IMR-90 (cell line): ENCODE measurements at regions not wholly inside any gene's neighbourhood (a gene's known extent, or its start where the extent isn't known, plus 50 kb on each side); places are given as distances from the start of the nearest gene placed in this dataset.

Experiments used
- ATAC-seq: fragments of 200-7000 bp; cut with Tn5 transposase; 2 replicates; pipeline ENCODE4 v1.9.1; 2020; ENCODE audit warnings: low read depth, mild to moderate bottlenecking, moderate library complexity
- BruUV-seq: library from RNA; stranded (reverse); fragments of 400-500 nt; replicated peaks from 2 replicates; lab custom pipeline; 2021; lab: Mats Ljungman, UMichigan
- CTCF ChIA-PET: fragments of 300-600 bp; formaldehyde crosslinking; extraction: SDS; loops from one replicate; lab custom pipeline; 2021; ENCODE audit warnings: antibody characterized with exemption; lab: Yijun Ruan, JAX
- POLR2A ChIA-PET: fragments of 300-600 bp; sonication (Branson Sonifier 250); formaldehyde crosslinking; loops from one replicate; lab custom pipeline; 2022; ENCODE audit warnings: antibody characterized with exemption; ENCODE audit not compliant: unreplicated experiment; lab: Charles Lee
- DNase-seq: peaks from one replicate; pipeline ENCODE4 v3.0.0; 2013
- H2AFZ ChIP-seq: replicated peaks from 2 replicates; pipeline ENCODE3; 2013; ENCODE audit warnings: low read length, mild to moderate bottlenecking; ENCODE audit not compliant: poor library complexity
- H2AK5ac ChIP-seq: 2 replicates; pipeline ENCODE4 v1.6.1; 2013; ENCODE audit warnings: low read depth, low read length, inconsistent platforms
- H2AK9ac ChIP-seq: replicated peaks from 2 replicates; pipeline ENCODE3; 2013; ENCODE audit warnings: mild to moderate bottlenecking, low read depth, low read length, moderate library complexity; ENCODE audit not compliant: poor library complexity
- H2BK120ac ChIP-seq: 2 replicates; pipeline ENCODE4 v1.6.1; 2013; ENCODE audit warnings: low read depth, low read length, inconsistent platforms
- H2BK15ac ChIP-seq: 3 replicates; pipeline ENCODE4 v1.6.1; 2013; ENCODE audit warnings: low read depth, low read length, inconsistent platforms
- H2BK20ac ChIP-seq: 2 replicates; pipeline ENCODE4 v1.6.1; 2013; ENCODE audit warnings: low read depth, mild to moderate bottlenecking, inconsistent platforms, low read length, moderate library complexity
- H2BK5ac ChIP-seq: 2 replicates; pipeline ENCODE4 v1.6.1; 2013; ENCODE audit warnings: mild to moderate bottlenecking, low read depth, low read length, inconsistent platforms; ENCODE audit not compliant: poor library complexity, severe bottlenecking
- H3K14ac ChIP-seq: replicated peaks from 2 replicates; pipeline ENCODE4 v1.6.1; 2013; ENCODE audit warnings: low read depth, low read length, inconsistent platforms
- H3K18ac ChIP-seq: 2 replicates; pipeline ENCODE4 v1.6.1; 2013; ENCODE audit warnings: low read depth, low read length, control low read depth
- H3K23ac ChIP-seq: 2 replicates; pipeline ENCODE4 v1.6.1; 2013; ENCODE audit warnings: low read depth, low read length, inconsistent platforms
- H3K27ac ChIP-seq: 2 replicates; pipeline ENCODE4 v1.5.1; 2013; ENCODE audit warnings: mild to moderate bottlenecking, control low read depth, low read length; ENCODE audit not compliant: insufficient read depth
- H3K27me3 ChIP-seq: 2 replicates; pipeline ENCODE4 v1.6.1; 2013; ENCODE audit warnings: low read length; ENCODE audit not compliant: control insufficient read depth, insufficient read depth
- H3K36me3 ChIP-seq: 2 replicates; pipeline ENCODE4 v1.6.1; 2013; ENCODE audit warnings: low read length, mixed read lengths; ENCODE audit not compliant: control insufficient read depth, insufficient read depth
- H3K4ac ChIP-seq: 2 replicates; pipeline ENCODE4 v1.6.1; 2013; ENCODE audit warnings: low read depth, low read length, inconsistent platforms
- H3K4me1 ChIP-seq: 2 replicates; pipeline ENCODE4 v1.6.1; 2013; ENCODE audit warnings: low read length, mixed read lengths; ENCODE audit not compliant: control insufficient read depth, insufficient read depth
- H3K4me2 ChIP-seq: 2 replicates; pipeline ENCODE4 v1.6.1; 2013; ENCODE audit warnings: low read depth, mild to moderate bottlenecking, control low read depth, low read length, moderate library complexity
- H3K4me3 ChIP-seq: 2 replicates; pipeline ENCODE4 v1.5.1; 2013; ENCODE audit warnings: low read depth, mild to moderate bottlenecking, control low read depth, low read length, moderate library complexity; ENCODE audit not compliant: insufficient read depth
- H3K56ac ChIP-seq: 2 replicates; pipeline ENCODE4 v1.6.1; 2013; ENCODE audit warnings: low read length, inconsistent platforms; ENCODE audit not compliant: insufficient read depth; ENCODE audit errors: extremely low read depth
- H3K79me1 ChIP-seq, 2 experiments: 2 replicates each; pipeline ENCODE4 v1.6.1; 2013; ENCODE audit warnings: low read length in 2 of 2, inconsistent platforms in 1 of 2, low read depth in 1 of 2
- H3K9ac ChIP-seq: 2 replicates; pipeline ENCODE4 v1.6.1; 2013; ENCODE audit warnings: low read depth, low read length, control low read depth
- H3K9me1 ChIP-seq: 2 replicates; pipeline ENCODE4 v1.6.1; 2013; ENCODE audit warnings: low read length, inconsistent platforms; ENCODE audit not compliant: insufficient read depth
- H3K9me3 ChIP-seq: 2 replicates; pipeline ENCODE4 v1.6.1; 2013; ENCODE audit warnings: low read length; ENCODE audit not compliant: control insufficient read depth, insufficient read depth
- H4K20me1 ChIP-seq: 2 replicates; pipeline ENCODE4 v1.6.1; 2013; ENCODE audit warnings: low read length, inconsistent platforms; ENCODE audit not compliant: insufficient read depth
- H4K5ac ChIP-seq: 2 replicates; pipeline ENCODE4 v1.6.1; 2013; ENCODE audit warnings: mild to moderate bottlenecking, low read depth, low read length, control low read depth
- H4K8ac ChIP-seq, 2 experiments: 2 replicates each; pipeline ENCODE4 v1.6.1; 2013; ENCODE audit warnings: low read depth in 2 of 2, low read length in 2 of 2, control low read depth in 1 of 2, inconsistent platforms in 1 of 2
- H4K91ac ChIP-seq: 2 replicates; pipeline ENCODE4 v1.6.1; 2013; ENCODE audit warnings: low read depth, low read length, inconsistent platforms; ENCODE audit not compliant: insufficient read depth
- FOS ChIP-seq: fragments of 150-350 bp; IDR thresholded peaks from 2 replicates; pipeline ENCODE4 v1.6.1; 2016; ENCODE audit warnings: low read depth, low read length
- MAFK ChIP-seq: IDR thresholded peaks from 2 replicates; pipeline ENCODE4 v1.6.1; 2012; ENCODE audit warnings: low read depth, low read length, improper control_type of control experiment
- NFE2L2 ChIP-seq: fragments of 150-350 bp; IDR thresholded peaks from 2 replicates; pipeline ENCODE4 v1.6.1; 2016; ENCODE audit warnings: low read depth, mild to moderate bottlenecking, low read length
- POLR2A ChIP-seq: IDR thresholded peaks from 2 replicates; pipeline ENCODE4 v1.6.1; 2012; ENCODE audit warnings: mild to moderate bottlenecking, low read depth, low read length
- RCOR1 ChIP-seq: IDR thresholded peaks from 2 replicates; pipeline ENCODE4 v1.6.1; 2012; ENCODE audit warnings: mild to moderate bottlenecking, low read length, improper control_type of control experiment; ENCODE audit not compliant: insufficient replicate concordance
- SMC3 ChIP-seq: fragments of 150-350 bp; IDR thresholded peaks from 2 replicates; pipeline ENCODE4 v1.6.1; 2016; ENCODE audit warnings: low read depth, mild to moderate bottlenecking, antibody characterized with exemption, low read length, moderate library complexity
- WGBS, 2 experiments: methylation state at CpG; one replicate each; pipeline versions ENCODE4 v1.1.5 to v1.1.7; 2013; ENCODE audit warnings: missing lambda C conversion rate in 2 of 2; ENCODE audit not compliant: insufficient read length in 1 of 2; ENCODE audit errors: extremely low coverage in 2 of 2; 5-methylcytosine and 5-hydroxymethylcytosine counted together
- dilution Hi-C: fragments of 300-500 bp; cut with HindIII; formaldehyde crosslinking; loops from one replicate; pipeline ENCODE4 v1.14.3; 2018; ENCODE audit warnings: low sequenced_read_pairs; ENCODE audit not compliant: unreplicated experiment
- in situ Hi-C: fragments of 300-500 bp; cut with MboI; formaldehyde crosslinking; loops from 3 replicates; pipeline ENCODE4 v1.14.3; 2019; ENCODE audit warnings: low sequenced_read_pairs, inconsistent platforms, mixed read lengths
- intact Hi-C: fragments of 100-400 bp; cut with micrococcal nuclease; formaldehyde crosslinking; loops from 2 replicates; pipeline ENCODE4 v1.10.0; 2022

DNA sequence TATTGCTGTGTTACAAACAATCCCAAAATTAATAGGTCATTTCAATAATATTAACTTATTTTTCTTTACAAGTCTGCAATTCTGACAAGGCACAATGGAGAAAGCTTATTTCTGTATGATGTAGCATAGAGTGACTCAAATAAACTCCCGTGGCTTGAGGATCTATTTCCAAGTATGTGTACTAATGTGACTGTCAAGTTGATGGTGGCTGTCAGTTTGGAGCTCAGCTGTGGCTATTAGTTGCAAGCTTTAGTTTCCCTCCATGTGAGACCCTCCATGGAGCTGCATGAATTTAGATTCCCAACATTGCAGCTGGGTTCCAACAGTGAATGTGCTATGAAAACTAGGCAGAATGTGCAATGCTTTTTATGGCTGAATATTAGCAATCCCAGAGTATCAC lies 515.5 kb upstream of the GBE1 start:
- no peak overlapping the region for H2AFZ ChIP-seq
- no peaks in the 10 kb centered on the region; the same call in 1 of the 2 replicates for H3K9me3 ChIP-seq
- no peak for TF ChIP-seq SMC3
- no peak for TF ChIP-seq FOS
- TF ChIP-seq NFE2L2: no peak
- no peak for TF ChIP-seq POLR2A
- no peak for TF ChIP-seq RCOR1
- TF ChIP-seq MAFK: no peak
- H4K91ac ChIP-seq: no peak overlapping the region
- no peaks in the 10 kb centered on the region for H3K36me3 ChIP-seq
- intact Hi-C loops: no loop called here
- no peak overlapping the region for H3K27ac ChIP-seq
- BruUV-seq: no TSS peak
- H3K27me3 ChIP-seq: no peaks in the 10 kb centered on the region
- no peak overlapping the region for H3K23ac ChIP-seq
- H2AK5ac ChIP-seq: no peak overlapping the region
- H4K8ac ChIP-seq: no peak overlapping the region
- no peaks in the 10 kb centered on the region for H3K9me1 ChIP-seq
- no peak for DNase-seq
- dilution Hi-C loops: no loop called here
- WGBS, 2 experiments: 0% methylated on average over 1 of the region's 1 CpG; no CpG with 5 or more reads in 1 of the 2 experiments
- H2BK5ac ChIP-seq: no peak overlapping the region
- ChIA-PET POLR2A (no interaction called here), CTCF (no interaction called here)
- in situ Hi-C loops: no loop called here
- no peak overlapping the region for H3K4me2 ChIP-seq
- no peak overlapping the region for H2AK9ac ChIP-seq
- H3K18ac ChIP-seq: no peak overlapping the region
- H3K14ac ChIP-seq: no peak overlapping the region
- no peaks in the 10 kb centered on the region for H4K20me1 ChIP-seq
- H2BK20ac ChIP-seq: no peak overlapping the region
- no peaks in the 10 kb centered on the region for H3K4me1 ChIP-seq
- H3K4me3 ChIP-seq: no peak overlapping the region
- no peak overlapping the region for H2BK120ac ChIP-seq
- H3K9ac ChIP-seq: no peak overlapping the region
- H3K56ac ChIP-seq: no peak overlapping the region
- no peak overlapping the region for H4K5ac ChIP-seq
- H3K79me1 ChIP-seq: no peaks in the 10 kb centered on the region
- no peak overlapping the region for H2BK15ac ChIP-seq
- no peak for ATAC-seq
- H3K4ac ChIP-seq: no peak overlapping the region
